Suprapubic skin (tissue), 4 donors: ENCODE measurements at regions not wholly inside any gene's neighbourhood (a gene's known extent, or its start where the extent isn't known, plus 50 kb on each side); places are given as distances from the start of the nearest gene placed in this dataset.

ENCODE experiments used
- DNase-seq, 2 donors: peaks; one replicate each; pipeline ENCODE4 v3.0.0-alpha.2; 2019; ENCODE audit warnings: low spot score in 2 of 2
- H3K27ac ChIP-seq: fragments of 200-600 bp; sonication (generic); one replicate; pipeline ENCODE4 v1.5.1; 2019
- H3K27me3 ChIP-seq: fragments of 200-600 bp; sonication (generic); one replicate; pipeline ENCODE4 v1.5.1; 2019
- H3K36me3 ChIP-seq: fragments of 200-600 bp; sonication (generic); one replicate; pipeline ENCODE4 v1.5.1; 2019
- H3K4me1 ChIP-seq: fragments of 200-600 bp; sonication (generic); one replicate; pipeline ENCODE4 v1.5.1; 2019
- H3K4me3 ChIP-seq: fragments of 200-600 bp; sonication (generic); one replicate; pipeline ENCODE4 v1.5.1; 2019; ENCODE audit warnings: mild to moderate bottlenecking
- H3K9me3 ChIP-seq: fragments of 200-600 bp; sonication (generic); one replicate; pipeline ENCODE4 v1.5.1; 2019
- EP300 ChIP-seq: sonication (generic); formaldehyde crosslinking; IDR thresholded peaks from one replicate; pipeline ENCODE4 v1.6.1; 2017; ENCODE audit warnings: antibody characterized with exemption
- POLR2A ChIP-seq, 2 donors: fragments of 450-650 bp; IDR thresholded peaks; one replicate each; pipeline ENCODE4 v1.6.1; 2017; ENCODE audit warnings: antibody characterized with exemption in 2 of 2, mild to moderate bottlenecking in 2 of 2, moderate library complexity in 2 of 2
- POLR2AphosphoS5 ChIP-seq, 3 donors: sonication (generic); formaldehyde crosslinking; IDR thresholded peaks; one replicate each; pipeline ENCODE4 v1.6.1; 2017; ENCODE audit warnings: antibody characterized with exemption in 3 of 3
- WGBS: methylation state at CpG from one replicate; pipeline ENCODE4 v1.1.5; 2018; 5-methylcytosine and 5-hydroxymethylcytosine counted together
- TF ChIP-seq, protein P1 (sequence below), 2 donors: fragments of 200-600 bp in 1 of 2; fragments of 450-650 bp in 1 of 2; sonication (generic) in 1 of 2; IDR thresholded peaks; one replicate each; pipeline ENCODE4 v1.5.1; 2016 to 2019; ENCODE audit warnings: antibody characterized with exemption in 2 of 2, mild to moderate bottlenecking in 1 of 2, moderate library complexity in 1 of 2

DNA sequence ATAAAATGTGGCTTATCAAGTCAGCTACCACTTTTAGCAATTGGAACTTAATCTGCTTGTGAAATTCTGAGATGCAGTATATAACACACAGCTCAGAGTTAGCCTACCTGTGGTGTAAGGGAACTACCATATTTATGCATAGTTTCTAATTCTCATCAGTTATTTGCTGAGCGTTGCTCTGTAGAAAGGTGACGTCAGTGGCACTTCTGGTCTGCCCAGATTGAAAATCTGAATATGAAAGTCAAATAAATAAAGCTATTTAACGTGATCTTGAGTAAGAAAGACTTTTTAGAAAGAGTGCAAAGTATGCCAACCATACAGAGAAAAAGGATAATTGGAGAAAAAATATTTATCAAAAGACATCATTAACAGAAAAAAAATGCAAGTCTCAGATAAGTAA is 938.9 kb upstream of the NOVA1 start:
- H3K4me3 ChIP-seq: no peak overlapping the region
- TF ChIP-seq, protein P1, sequence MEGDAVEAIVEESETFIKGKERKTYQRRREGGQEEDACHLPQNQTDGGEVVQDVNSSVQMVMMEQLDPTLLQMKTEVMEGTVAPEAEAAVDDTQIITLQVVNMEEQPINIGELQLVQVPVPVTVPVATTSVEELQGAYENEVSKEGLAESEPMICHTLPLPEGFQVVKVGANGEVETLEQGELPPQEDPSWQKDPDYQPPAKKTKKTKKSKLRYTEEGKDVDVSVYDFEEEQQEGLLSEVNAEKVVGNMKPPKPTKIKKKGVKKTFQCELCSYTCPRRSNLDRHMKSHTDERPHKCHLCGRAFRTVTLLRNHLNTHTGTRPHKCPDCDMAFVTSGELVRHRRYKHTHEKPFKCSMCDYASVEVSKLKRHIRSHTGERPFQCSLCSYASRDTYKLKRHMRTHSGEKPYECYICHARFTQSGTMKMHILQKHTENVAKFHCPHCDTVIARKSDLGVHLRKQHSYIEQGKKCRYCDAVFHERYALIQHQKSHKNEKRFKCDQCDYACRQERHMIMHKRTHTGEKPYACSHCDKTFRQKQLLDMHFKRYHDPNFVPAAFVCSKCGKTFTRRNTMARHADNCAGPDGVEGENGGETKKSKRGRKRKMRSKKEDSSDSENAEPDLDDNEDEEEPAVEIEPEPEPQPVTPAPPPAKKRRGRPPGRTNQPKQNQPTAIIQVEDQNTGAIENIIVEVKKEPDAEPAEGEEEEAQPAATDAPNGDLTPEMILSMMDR (IDR thresholded peaks at IDR 0.05): no peak
- TF ChIP-seq EP300 (no peak), POLR2A (IDR thresholded peaks at IDR 0.05) (no peak), POLR2AphosphoS5 (IDR thresholded peaks at IDR 0.05) (no peak)
- H3K27me3 ChIP-seq: no peaks in the 10 kb centered on the region
- DNase-seq: no peak
- H3K4me1 ChIP-seq: no peaks in the 10 kb centered on the region
- H3K9me3 ChIP-seq: peaks cover 4% of the 10 kb centered on the region
- no peaks in the 10 kb centered on the region for H3K36me3 ChIP-seq
- H3K27ac ChIP-seq: no peak overlapping the region
- 65% methylated on average over 3 of the region's 3 CpGs for WGBS

DNA sequence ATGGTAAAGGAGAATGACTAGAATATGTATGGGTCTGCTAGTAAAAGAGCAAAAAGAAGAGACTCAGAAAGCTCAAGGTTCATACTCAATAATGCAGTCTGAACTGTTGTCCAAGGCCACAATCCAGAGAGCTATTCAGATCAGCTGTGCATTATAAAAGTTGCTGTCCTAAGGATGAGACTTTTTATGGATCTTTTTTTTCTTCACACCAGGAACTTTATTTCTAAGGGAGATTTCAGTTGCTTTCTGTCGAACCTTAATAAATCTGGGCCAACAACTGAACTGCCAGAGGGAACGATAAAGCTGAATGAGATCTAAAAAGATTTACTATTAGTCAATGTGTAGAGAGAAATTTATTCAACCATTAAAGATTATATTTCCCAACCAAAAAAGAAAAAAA is 948.3 kb upstream of the NOVA1 start:
- TF ChIP-seq POLR2AphosphoS5 (IDR thresholded peaks at IDR 0.05) (no peak), POLR2A (IDR thresholded peaks at IDR 0.05) (no peak), EP300 (no peak)
- TF ChIP-seq, protein P1 (IDR thresholded peaks at IDR 0.05): no peak
- no peaks in the 10 kb centered on the region for H3K36me3 ChIP-seq
- WGBS: 26% methylated on average over 2 of the region's 2 CpGs
- no peaks in the 10 kb centered on the region for H3K9me3 ChIP-seq
- no peak overlapping the region for H3K27ac ChIP-seq
- no peaks in the 10 kb centered on the region for H3K4me1 ChIP-seq
- H3K27me3 ChIP-seq: no peaks in the 10 kb centered on the region
- no peak overlapping the region for H3K4me3 ChIP-seq
- no peak for DNase-seq

DNA sequence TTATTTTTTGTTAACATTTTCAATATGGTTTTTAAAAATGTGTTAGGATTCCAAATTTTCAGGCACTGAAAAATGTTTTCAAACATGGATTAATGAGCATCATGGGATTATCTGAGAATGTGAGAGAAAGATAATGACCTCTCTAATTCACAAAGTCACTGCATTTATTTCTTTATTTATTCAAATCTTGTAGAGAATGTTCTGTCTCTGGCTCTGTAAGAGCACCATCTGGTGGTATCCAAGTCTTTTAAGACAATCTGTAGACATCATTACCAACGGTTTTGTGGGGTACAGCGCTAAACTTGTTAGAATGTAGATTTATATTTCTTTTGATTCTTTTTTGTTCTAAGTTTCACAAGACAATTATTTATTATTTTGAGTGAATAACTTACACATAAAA is 956.0 kb upstream of the NOVA1 start:
- 39% methylated on average over 2 of the region's 2 CpGs for WGBS
- Histone ChIP-seq H3K27me3 (no peaks in the 10 kb centered on the region), H3K4me1 (no peaks in the 10 kb centered on the region), H3K36me3 (no peaks in the 10 kb centered on the region), H3K4me3 (no peak overlapping the region), H3K9me3 (no peaks in the 10 kb centered on the region), H3K27ac (no peak overlapping the region)
- DNase-seq: no peak
- TF ChIP-seq POLR2A (IDR thresholded peaks at IDR 0.05): no peak
- no peak for TF ChIP-seq EP300
- no peak for TF ChIP-seq POLR2AphosphoS5 (IDR thresholded peaks at IDR 0.05)
- TF ChIP-seq, protein P1 (IDR thresholded peaks at IDR 0.05): no peak

DNA sequence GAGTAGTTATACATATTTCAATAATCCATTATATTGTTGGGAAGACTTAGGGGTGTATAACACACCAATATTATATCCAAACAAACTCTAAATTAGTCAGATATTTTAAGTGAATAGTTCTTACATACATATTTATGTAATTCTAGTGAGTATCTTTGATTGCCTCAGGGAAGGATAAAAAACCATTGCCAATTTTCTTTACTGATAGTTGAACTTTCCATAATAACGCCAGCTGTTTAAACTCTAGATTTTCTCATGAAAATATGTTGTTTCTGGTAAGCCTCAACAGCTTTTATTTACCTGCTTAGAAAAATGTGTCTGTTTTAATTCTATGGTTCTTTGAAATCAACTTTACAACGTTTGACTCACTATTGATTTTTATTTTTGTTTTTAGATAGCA is 959.6 kb upstream of the NOVA1 start:
- Histone ChIP-seq H3K9me3 (no peaks in the 10 kb centered on the region), H3K4me1 (no peaks in the 10 kb centered on the region), H3K4me3 (no peak overlapping the region), H3K27me3 (no peaks in the 10 kb centered on the region), H3K36me3 (no peaks in the 10 kb centered on the region), H3K27ac (no peak overlapping the region)
- no peak for DNase-seq
- TF ChIP-seq POLR2AphosphoS5 (IDR thresholded peaks at IDR 0.05) (no peak), POLR2A (IDR thresholded peaks at IDR 0.05) (no peak), EP300 (no peak)
- TF ChIP-seq, protein P1 (IDR thresholded peaks at IDR 0.05): no peak
- 43% methylated on average over 2 of the region's 2 CpGs for WGBS

DNA sequence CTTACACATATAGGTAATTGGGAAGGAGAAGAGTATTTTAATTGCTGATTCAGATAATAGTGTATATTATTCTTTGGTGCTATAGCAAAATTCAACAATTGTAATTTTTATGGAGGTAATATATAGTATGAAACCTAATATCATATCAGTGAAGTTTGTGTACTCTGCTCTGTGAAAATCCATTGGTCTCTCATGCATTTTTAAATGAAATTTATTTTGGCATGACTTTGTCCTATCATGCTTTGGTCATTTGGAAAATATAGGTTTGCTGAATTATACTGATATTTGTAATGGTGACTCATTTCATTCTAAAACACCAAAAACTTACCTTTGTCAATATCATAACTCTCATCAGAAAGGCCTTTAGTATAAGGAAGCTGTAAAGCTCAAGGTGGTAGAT is 962.0 kb upstream of the NOVA1 start:
- Histone ChIP-seq H3K36me3 (no peaks in the 10 kb centered on the region), H3K27me3 (no peaks in the 10 kb centered on the region), H3K27ac (no peak overlapping the region), H3K9me3 (no peaks in the 10 kb centered on the region), H3K4me1 (no peaks in the 10 kb centered on the region), H3K4me3 (no peak overlapping the region)
- no peak for TF ChIP-seq POLR2A (IDR thresholded peaks at IDR 0.05)
- TF ChIP-seq POLR2AphosphoS5 (IDR thresholded peaks at IDR 0.05): no peak
- TF ChIP-seq, protein P1 (IDR thresholded peaks at IDR 0.05): no peak
- TF ChIP-seq EP300: no peak
- DNase-seq: no peak
